Transverse colon (tissue), 3 donors: ENCODE measurements at regions not wholly inside any gene's neighbourhood (a gene's known extent, or its start where the extent isn't known, plus 50 kb on each side); places are given as distances from the start of the nearest gene placed in this dataset.

Experiments
- CTCF ChIP-seq, 5 experiments: fragments of 200-600 bp in 3 of 5; fragments of 450-650 bp in 2 of 5; sonication (generic) in 3 of 5; IDR thresholded peaks; 1 replicate in 2 of 5; 2 replicates in 3 of 5; pipeline ENCODE4 v1.5.1; 2016 to 2017; ENCODE audit warnings: antibody characterized with exemption in 5 of 5, inconsistent platforms in 3 of 5, mild to moderate bottlenecking in 2 of 5, moderate library complexity in 1 of 5
- POLR2A ChIP-seq: fragments of 450-650 bp; IDR thresholded peaks from one replicate; pipeline ENCODE4 v1.6.1; 2016; ENCODE audit warnings: antibody characterized with exemption, mild to moderate bottlenecking, moderate library complexity

- TF ChIP-seq POLR2A, result no peak
- no peak for TF ChIP-seq CTCF (IDR thresholded peaks at IDR 0.05)
These were observed 73.9 kb upstream of the SIX2 start for GRCh38 chr2:45083175-45083574.
